ENCODE measurements at regions not wholly inside any gene's neighbourhood (a gene's known extent, or its start where the extent isn't known, plus 50 kb on each side); places are given as distances from the start of the nearest gene placed in this dataset.
"Not testable (repeated sequence)": the region's sequence is repeated elsewhere in the genome, so short reads cannot be mapped to it uniquely, and the experiment has no call there.

DNA sequence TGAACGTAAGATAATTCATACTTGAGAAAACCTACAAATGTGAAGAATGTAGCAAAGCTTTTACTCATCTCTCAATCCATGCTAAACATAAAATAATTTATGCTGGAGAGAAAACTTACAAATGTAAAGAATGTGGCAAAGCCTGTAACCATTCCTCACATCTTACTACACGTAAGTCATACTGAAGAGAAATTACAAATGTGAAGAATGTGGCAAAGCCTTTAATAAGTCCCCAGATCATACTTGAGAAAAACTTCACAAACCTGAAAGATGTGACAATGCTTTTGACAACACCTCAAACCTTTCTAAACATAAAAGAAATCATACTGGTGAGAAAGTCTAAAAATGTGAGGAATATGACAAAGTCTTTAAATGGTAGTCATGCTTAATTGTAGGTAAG, 89.4 kb downstream of the ZNF675 start:
- Histone ChIP-seq H3K4me3 (ENCODE audit: low read depth, low read length) (no peak overlapping the region), H3K4me1 (ENCODE audit: control insufficient read depth, insufficient read depth, low read length) (no peaks in the 10 kb centered on the region), H3K36me3 (ENCODE audit: control insufficient read depth, insufficient read depth, low read length) (no peaks in the 10 kb centered on the region), H3K9ac (ENCODE audit: low read length) (no peak overlapping the region), H3K27me3 (ENCODE audit: control insufficient read depth, insufficient read depth, low read length) (no peaks in the 10 kb centered on the region), H3K9me3 (ENCODE audit: control insufficient read depth, insufficient read depth, low read depth, low read length) (peaks cover 18% of the 10 kb centered on the region), H3K27ac (ENCODE audit: low read depth, low read length) (no peak overlapping the region)

DNA sequence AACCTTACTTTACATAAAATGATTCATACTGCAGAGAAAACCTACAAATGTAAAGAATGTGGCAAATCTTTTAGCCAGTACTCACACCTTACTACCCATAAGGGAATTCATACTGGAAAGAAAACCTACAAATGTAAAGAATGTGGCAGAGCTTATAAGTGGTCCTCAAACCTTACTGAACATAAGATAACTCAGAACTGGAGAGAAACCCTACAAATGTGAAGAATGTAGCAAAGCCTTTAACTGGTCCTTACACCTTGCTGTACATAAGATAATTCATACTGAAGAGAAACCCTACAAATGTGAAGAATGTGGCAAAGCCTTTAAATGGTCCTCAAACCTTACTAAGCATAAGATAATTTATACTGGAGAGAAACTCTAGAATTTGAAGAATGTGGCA, 90.1 kb downstream of the ZNF675 start:
- Histone ChIP-seq H3K9me3 (ENCODE audit: control insufficient read depth, insufficient read depth, low read depth, low read length) (peaks cover 20% of the 10 kb centered on the region), H3K4me3 (ENCODE audit: low read depth, low read length) (no peak overlapping the region), H3K27me3 (ENCODE audit: control insufficient read depth, insufficient read depth, low read length) (no peaks in the 10 kb centered on the region), H3K36me3 (ENCODE audit: control insufficient read depth, insufficient read depth, low read length) (no peaks in the 10 kb centered on the region), H3K27ac (ENCODE audit: low read depth, low read length) (no peak overlapping the region), H3K4me1 (ENCODE audit: control insufficient read depth, insufficient read depth, low read length) (no peaks in the 10 kb centered on the region), H3K9ac (ENCODE audit: low read length) (no peak overlapping the region)

DNA sequence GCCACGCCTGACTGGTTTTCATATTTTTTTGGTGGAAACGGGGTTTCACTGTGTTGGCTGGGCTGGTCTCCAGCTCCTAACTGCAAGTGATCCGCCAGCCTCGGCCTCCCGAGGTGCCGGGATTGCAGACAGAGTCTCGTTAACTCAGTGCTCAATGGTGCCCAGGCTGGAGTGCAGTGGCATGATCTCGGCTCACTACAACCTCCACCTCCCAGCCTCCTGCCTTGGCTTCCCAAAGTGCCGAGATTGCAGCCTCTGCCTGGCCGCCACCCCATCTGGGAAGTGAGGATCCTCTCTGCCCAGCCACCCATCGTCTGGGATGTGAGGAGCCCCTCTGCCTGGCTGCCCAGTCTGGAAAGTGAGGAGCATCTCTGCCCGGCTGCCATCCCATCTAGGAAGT, 92.7 kb downstream of the ZNF675 start:
- H3K27ac ChIP-seq (ENCODE audit: low read depth, low read length); H3K4me1 ChIP-seq (ENCODE audit: control insufficient read depth, insufficient read depth, low read length); H3K36me3 ChIP-seq (ENCODE audit: control insufficient read depth, insufficient read depth, low read length); H3K27me3 ChIP-seq (ENCODE audit: control insufficient read depth, insufficient read depth, low read length); H3K9ac ChIP-seq (ENCODE audit: low read length); H3K4me3 ChIP-seq (ENCODE audit: low read depth, low read length): not testable (repeated sequence)
- peaks cover 35% of the 10 kb centered on the region for H3K9me3 ChIP-seq (ENCODE audit: control insufficient read depth, insufficient read depth, low read depth, low read length)

DNA sequence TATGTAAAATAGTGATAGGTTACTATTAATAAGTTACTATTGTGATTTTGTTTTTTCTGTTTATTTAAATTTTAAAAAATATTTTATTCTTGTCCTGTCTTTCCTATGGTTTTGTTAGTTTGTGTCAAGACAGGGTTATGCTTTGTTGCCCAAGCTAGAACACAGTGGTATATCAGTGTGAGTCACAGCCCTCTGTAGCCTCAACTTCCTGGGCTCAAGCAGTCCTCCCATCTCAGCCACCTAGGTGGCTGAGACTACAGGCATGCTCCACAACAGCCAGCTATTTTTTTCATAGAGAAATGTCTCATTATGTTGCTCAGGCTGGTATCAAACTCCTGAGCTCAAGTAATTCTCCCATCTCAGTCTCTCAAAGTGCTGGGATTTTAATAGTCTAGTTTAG, 99.5 kb downstream of the ZNF675 start:
- Histone ChIP-seq H3K9ac (ENCODE audit: low read length) (no peak overlapping the region), H3K27me3 (ENCODE audit: control insufficient read depth, insufficient read depth, low read length) (no peaks in the 10 kb centered on the region), H3K27ac (ENCODE audit: low read depth, low read length) (no peak overlapping the region), H3K4me1 (ENCODE audit: control insufficient read depth, insufficient read depth, low read length) (no peaks in the 10 kb centered on the region), H3K9me3 (ENCODE audit: control insufficient read depth, insufficient read depth, low read depth, low read length) (peaks cover 33% of the 10 kb centered on the region), H3K36me3 (ENCODE audit: control insufficient read depth, insufficient read depth, low read length) (no peaks in the 10 kb centered on the region), H3K4me3 (ENCODE audit: low read depth, low read length) (no peak overlapping the region)

DNA sequence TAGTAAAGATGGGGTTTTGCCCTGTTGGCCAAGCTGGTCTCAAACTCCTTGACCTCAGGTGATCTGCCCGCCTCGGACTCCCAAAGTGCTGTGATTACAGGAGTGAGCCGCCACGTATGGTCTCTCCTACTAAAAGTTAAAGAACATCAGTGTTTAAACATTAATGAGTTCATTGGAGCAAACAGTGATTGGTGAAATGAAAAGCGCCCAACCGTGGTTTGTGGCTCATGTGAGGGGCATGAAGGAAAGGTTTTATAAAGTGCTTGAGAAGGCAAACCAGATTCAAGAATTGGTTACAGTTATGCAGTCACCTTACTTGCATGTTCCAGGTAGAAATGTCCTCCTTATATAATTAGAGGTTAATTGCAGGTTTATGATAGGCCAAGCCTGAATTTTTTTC, 109.5 kb downstream of the ZNF675 start:
- Histone ChIP-seq H3K9me3 (ENCODE audit: control insufficient read depth, insufficient read depth, low read depth, low read length) (peaks cover 44% of the 10 kb centered on the region), H3K27ac (ENCODE audit: low read depth, low read length) (no peak overlapping the region), H3K27me3 (ENCODE audit: control insufficient read depth, insufficient read depth, low read length) (no peaks in the 10 kb centered on the region), H3K4me1 (ENCODE audit: control insufficient read depth, insufficient read depth, low read length) (no peaks in the 10 kb centered on the region), H3K9ac (ENCODE audit: low read length) (no peak overlapping the region), H3K36me3 (ENCODE audit: control insufficient read depth, insufficient read depth, low read length) (no peaks in the 10 kb centered on the region), H3K4me3 (ENCODE audit: low read depth, low read length) (no peak overlapping the region)

DNA sequence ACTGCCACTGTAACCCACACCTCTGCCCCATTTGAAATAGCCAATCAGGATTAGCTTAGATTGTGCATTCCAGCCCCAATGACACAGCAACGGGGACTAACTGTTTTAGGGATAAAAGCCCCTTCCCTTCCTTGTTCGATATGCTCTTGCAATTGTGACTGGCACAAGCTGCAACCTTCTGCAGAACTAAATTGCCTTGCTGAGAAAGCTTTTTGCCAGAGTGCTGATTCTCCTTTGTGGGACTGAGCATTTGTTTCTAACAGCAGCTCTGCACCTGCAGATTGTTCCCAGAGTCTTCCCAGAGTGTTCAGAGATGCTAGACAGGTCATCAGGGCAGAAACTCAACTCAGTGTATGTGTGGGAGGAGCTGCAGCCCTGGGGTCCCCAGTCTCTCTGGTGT, 115.8 kb downstream of the ZNF675 start:
- H3K4me1 ChIP-seq (ENCODE audit: control insufficient read depth, insufficient read depth, low read length) = no peaks in the 10 kb centered on the region
- H3K27ac ChIP-seq (ENCODE audit: low read depth, low read length) = no peak overlapping the region
- H3K27me3 ChIP-seq (ENCODE audit: control insufficient read depth, insufficient read depth, low read length) = no peaks in the 10 kb centered on the region
- H3K9ac ChIP-seq (ENCODE audit: low read length) = no peak overlapping the region
- no peaks in the 10 kb centered on the region for H3K36me3 ChIP-seq (ENCODE audit: control insufficient read depth, insufficient read depth, low read length)
- no peak overlapping the region for H3K4me3 ChIP-seq (ENCODE audit: low read depth, low read length)
- peaks cover 63% of the 10 kb centered on the region for H3K9me3 ChIP-seq (ENCODE audit: control insufficient read depth, insufficient read depth, low read depth, low read length)

DNA sequence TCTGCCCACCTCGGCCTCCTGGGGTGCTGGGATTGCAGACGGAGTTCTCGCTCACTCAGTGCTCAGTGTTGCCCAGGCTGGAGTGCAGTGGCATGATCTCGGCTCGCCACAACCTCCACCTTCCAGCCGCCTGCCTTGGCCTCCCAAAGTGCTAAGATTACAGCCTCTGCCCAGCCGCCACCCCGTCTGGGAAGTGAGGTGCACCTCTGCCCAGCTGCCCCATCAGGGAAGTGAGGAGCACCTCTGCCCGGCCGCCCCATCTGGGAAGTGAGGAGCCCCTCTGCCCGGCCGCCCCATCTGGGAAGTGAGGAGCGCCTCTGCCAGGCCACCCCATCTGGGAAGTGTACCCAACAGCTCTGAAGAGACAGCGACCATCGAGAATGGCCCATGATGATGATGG, 118.9 kb downstream of the ZNF675 start:
- H3K4me3 ChIP-seq (ENCODE audit: low read depth, low read length); H3K27ac ChIP-seq (ENCODE audit: low read depth, low read length); H3K36me3 ChIP-seq (ENCODE audit: control insufficient read depth, insufficient read depth, low read length); H3K4me1 ChIP-seq (ENCODE audit: control insufficient read depth, insufficient read depth, low read length); H3K27me3 ChIP-seq (ENCODE audit: control insufficient read depth, insufficient read depth, low read length); H3K9ac ChIP-seq (ENCODE audit: low read length): not testable (repeated sequence)
- peaks cover 75% of the 10 kb centered on the region for H3K9me3 ChIP-seq (ENCODE audit: control insufficient read depth, insufficient read depth, low read depth, low read length)

DNA sequence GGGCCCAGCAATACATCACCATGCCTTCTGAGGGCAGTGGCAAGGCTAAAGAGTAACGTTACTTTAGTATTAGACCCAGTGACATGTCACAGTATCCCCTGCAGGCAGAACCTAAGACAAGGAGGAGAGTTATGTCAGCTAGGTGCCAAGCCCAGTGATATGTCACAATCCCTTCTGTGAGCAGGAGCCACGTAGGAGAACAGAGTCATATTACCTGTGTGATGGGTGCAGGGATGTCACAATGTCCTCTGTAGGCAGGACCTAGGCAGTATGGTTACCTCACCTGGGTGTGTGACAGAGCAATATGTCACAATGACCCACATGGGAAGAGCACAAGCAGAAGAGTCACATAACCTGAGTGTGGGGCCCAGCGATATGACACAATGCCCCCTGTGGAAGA, 121.8 kb downstream of the ZNF675 start:
- no peak overlapping the region for H3K4me3 ChIP-seq (ENCODE audit: low read depth, low read length)
- no peak overlapping the region for H3K27ac ChIP-seq (ENCODE audit: low read depth, low read length)

DNA sequence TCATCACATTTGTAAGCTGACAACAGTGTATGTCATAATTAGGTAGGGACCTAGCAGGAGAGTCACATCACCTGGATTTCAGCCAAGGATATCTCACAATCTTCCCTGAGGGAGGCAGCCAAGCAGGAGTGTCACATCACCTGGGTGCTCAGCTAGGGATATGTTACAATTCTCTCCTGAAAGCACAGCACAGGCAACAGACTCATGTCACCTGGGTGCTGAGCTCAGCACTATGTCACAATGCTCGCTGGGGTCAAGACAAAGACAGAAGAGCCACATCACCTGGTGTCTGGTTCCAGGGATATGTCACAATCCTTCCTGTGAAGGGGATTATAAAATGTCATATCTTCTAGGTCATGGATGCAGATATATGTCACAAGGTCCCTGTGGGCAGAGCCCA, 123.7 kb downstream of the ZNF675 start:
- Histone ChIP-seq H3K27me3 (ENCODE audit: control insufficient read depth, insufficient read depth, low read length) (no peaks in the 10 kb centered on the region), H3K4me1 (ENCODE audit: control insufficient read depth, insufficient read depth, low read length) (no peaks in the 10 kb centered on the region), H3K27ac (ENCODE audit: low read depth, low read length) (no peak overlapping the region), H3K9me3 (ENCODE audit: control insufficient read depth, insufficient read depth, low read depth, low read length) (peaks cover 74% of the 10 kb centered on the region), H3K36me3 (ENCODE audit: control insufficient read depth, insufficient read depth, low read length) (no peaks in the 10 kb centered on the region), H3K9ac (ENCODE audit: low read length) (no peak overlapping the region), H3K4me3 (ENCODE audit: low read depth, low read length) (no peak overlapping the region)

More for the DNA sequence above, 121.8 kb downstream of the ZNF675 start:
- Histone ChIP-seq H3K9me3 (ENCODE audit: control insufficient read depth, insufficient read depth, low read depth, low read length) (peaks cover 72% of the 10 kb centered on the region), H3K27me3 (ENCODE audit: control insufficient read depth, insufficient read depth, low read length) (no peaks in the 10 kb centered on the region), H3K4me1 (ENCODE audit: control insufficient read depth, insufficient read depth, low read length) (no peaks in the 10 kb centered on the region), H3K9ac (ENCODE audit: low read length) (no peak overlapping the region), H3K36me3 (ENCODE audit: control insufficient read depth, insufficient read depth, low read length) (no peaks in the 10 kb centered on the region)

DNA sequence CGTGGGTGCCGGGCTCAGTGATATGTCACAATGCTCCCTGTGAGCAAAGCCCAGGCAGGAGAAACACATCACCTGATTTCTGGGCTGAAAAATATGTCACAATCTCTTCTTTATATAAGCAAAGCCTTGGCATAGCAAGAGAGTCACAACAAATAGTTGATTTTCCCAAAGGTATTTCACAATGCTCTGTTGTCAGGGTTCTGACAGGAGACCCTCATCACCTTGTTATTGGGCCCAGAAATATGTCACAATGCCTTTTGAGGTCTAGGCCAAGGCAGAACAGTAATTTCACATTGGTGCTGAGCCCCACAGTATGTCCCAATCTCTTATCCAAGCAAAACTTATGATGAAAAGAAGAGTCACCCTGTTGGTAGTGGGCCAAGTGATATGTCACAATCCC, 125.7 kb downstream of the ZNF675 start:
- Histone ChIP-seq H3K4me3 (ENCODE audit: low read depth, low read length) (no peak overlapping the region), H3K9me3 (ENCODE audit: control insufficient read depth, insufficient read depth, low read depth, low read length) (peaks cover 65% of the 10 kb centered on the region; the same call in 1 of the 2 replicates), H3K27me3 (ENCODE audit: control insufficient read depth, insufficient read depth, low read length) (no peaks in the 10 kb centered on the region), H3K4me1 (ENCODE audit: control insufficient read depth, insufficient read depth, low read length) (no peaks in the 10 kb centered on the region), H3K27ac (ENCODE audit: low read depth, low read length) (no peak overlapping the region), H3K36me3 (ENCODE audit: control insufficient read depth, insufficient read depth, low read length) (no peaks in the 10 kb centered on the region), H3K9ac (ENCODE audit: low read length) (no peak overlapping the region)

DNA sequence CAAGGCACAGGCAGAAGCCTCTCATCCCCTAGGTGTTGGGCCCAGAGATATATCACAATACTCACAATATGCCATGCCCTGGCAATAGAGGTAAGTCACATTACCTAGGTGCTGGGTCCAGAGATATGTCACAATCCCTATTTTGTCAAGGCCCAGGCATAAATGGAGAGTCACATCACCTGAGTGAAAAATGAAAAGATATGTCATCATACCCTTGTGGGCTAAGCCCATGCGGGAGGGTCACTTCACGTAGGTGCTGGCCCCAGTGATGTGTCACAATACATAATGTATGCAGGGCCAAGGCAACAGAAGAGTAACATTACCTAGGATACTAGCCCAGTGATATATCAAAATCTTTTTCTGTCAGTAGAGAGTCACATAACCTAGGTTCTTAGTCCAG, 127.0 kb downstream of the ZNF675 start:
- Histone ChIP-seq H3K27ac (ENCODE audit: low read depth, low read length) (no peak overlapping the region), H3K27me3 (ENCODE audit: control insufficient read depth, insufficient read depth, low read length) (no peaks in the 10 kb centered on the region), H3K4me1 (ENCODE audit: control insufficient read depth, insufficient read depth, low read length) (no peaks in the 10 kb centered on the region), H3K36me3 (ENCODE audit: control insufficient read depth, insufficient read depth, low read length) (no peaks in the 10 kb centered on the region), H3K4me3 (ENCODE audit: low read depth, low read length) (no peak overlapping the region), H3K9me3 (ENCODE audit: control insufficient read depth, insufficient read depth, low read depth, low read length) (peaks cover 63% of the 10 kb centered on the region), H3K9ac (ENCODE audit: low read length) (no peak overlapping the region)

DNA sequence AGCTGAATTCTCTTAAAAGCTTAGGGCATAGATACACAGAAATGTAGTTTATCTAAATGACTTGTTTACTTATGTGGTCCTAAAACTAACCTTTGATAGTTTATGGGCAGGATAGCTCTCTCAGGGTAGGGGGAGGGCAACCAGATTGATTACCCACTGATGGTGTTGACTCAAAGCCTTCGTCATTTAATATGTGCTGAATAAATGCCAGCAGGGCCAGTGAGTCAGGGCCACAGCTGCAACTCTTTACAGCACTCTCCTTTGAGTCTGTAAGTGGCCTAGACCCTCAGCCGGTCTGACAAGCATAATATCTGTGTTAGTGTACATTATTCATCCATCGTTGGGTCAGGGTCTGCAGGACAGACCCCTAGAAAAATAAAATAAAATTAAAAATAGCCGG, 128.5 kb downstream of the ZNF675 start:
- Histone ChIP-seq H3K9me3 (ENCODE audit: control insufficient read depth, insufficient read depth, low read depth, low read length) (peaks cover 62% of the 10 kb centered on the region), H3K36me3 (ENCODE audit: control insufficient read depth, insufficient read depth, low read length) (no peaks in the 10 kb centered on the region), H3K4me3 (ENCODE audit: low read depth, low read length) (no peak overlapping the region), H3K27me3 (ENCODE audit: control insufficient read depth, insufficient read depth, low read length) (no peaks in the 10 kb centered on the region), H3K4me1 (ENCODE audit: control insufficient read depth, insufficient read depth, low read length) (no peaks in the 10 kb centered on the region), H3K27ac (ENCODE audit: low read depth, low read length) (no peak overlapping the region), H3K9ac (ENCODE audit: low read length) (no peak overlapping the region)

All from HUES6 (cell line).